NCI-H460 (cell line): ENCODE measurements at regions not wholly inside any gene's neighbourhood (a gene's known extent, or its start where the extent isn't known, plus 50 kb on each side); places are given as distances from the start of the nearest gene placed in this dataset.

ENCODE experiments used
- DNase-seq: peaks from one replicate; pipeline ENCODE4 v3.0.0-alpha.2; 2016; ENCODE audit warnings: low read depth; ENCODE audit errors: extremely low read depth

- no peak for DNase-seq
These were observed 93.3 kb upstream of the VPREB1 start for GRCh38 chr22:22151308-22151707.

- DNase-seq = no peak
These were observed 94.1 kb upstream of the VPREB1 start for GRCh38 chr22:22150457-22150856.

- DNase-seq = no peak
These were observed 95.7 kb upstream of the VPREB1 start for GRCh38 chr22:22148905-22149304.

- DNase-seq = no peak
These were observed 99.7 kb upstream of the VPREB1 start for GRCh38 chr22:22144858-22145257.

GRCh38 chr22:22143448-22143847 is 101.1 kb upstream of the VPREB1 start:
- DNase-seq = no peak

- DNase-seq = no peak
These were observed 101.9 kb upstream of the VPREB1 start for GRCh38 chr22:22142661-22143060.

- DNase-seq = no peak
These were observed 102.6 kb upstream of the VPREB1 start for GRCh38 chr22:22141771-22142591.

GRCh38 chr22:22141031-22141430 is 103.6 kb upstream of the VPREB1 start:
- DNase-seq = no peak

- DNase-seq = no peak
These were observed 105.2 kb upstream of the VPREB1 start for GRCh38 chr22:22139364-22139763.

- no peak for DNase-seq
These were observed 105.7 kb upstream of the VPREB1 start for GRCh38 chr22:22138915-22139314.

GRCh38 chr22:22137891-22138290 is 106.7 kb upstream of the VPREB1 start:
- DNase-seq = no peak

GRCh38 chr22:22133910-22134309 is 110.7 kb upstream of the VPREB1 start:
- no peak for DNase-seq

- DNase-seq = no peak
These were observed 113.5 kb upstream of the VPREB1 start for GRCh38 chr22:22130953-22131608.

- DNase-seq = no peak
These were observed 115.2 kb upstream of the VPREB1 start for GRCh38 chr22:22129387-22129786.

- DNase-seq = no peak
These were observed 116.1 kb upstream of the VPREB1 start for GRCh38 chr22:22128440-22128839.

GRCh38 chr22:22127100-22127499 is 117.5 kb upstream of the VPREB1 start:
- DNase-seq = no peak

GRCh38 chr22:22125579-22126468 is 118.8 kb upstream of the VPREB1 start:
- DNase-seq = no peak

- DNase-seq = no peak
These were observed 119.5 kb upstream of the VPREB1 start for GRCh38 chr22:22125028-22125578.

- DNase-seq = no peak
These were observed 120.2 kb upstream of the VPREB1 start for GRCh38 chr22:22124374-22124773.

GRCh38 chr22:22123960-22124278 is 120.7 kb upstream of the VPREB1 start:
- DNase-seq = no peak
